ENCODE measurements at regions not wholly inside any gene's neighbourhood (a gene's known extent, or its start where the extent isn't known, plus 50 kb on each side); places are given as distances from the start of the nearest gene placed in this dataset.

GRCh38 chr13:40165316-40165932 lies 501.0 kb downstream of the FOXO1 start:
- TF ChIP-seq CTCF (IDR thresholded peaks at IDR 0.05; ENCODE audit: low read depth, low read length): no peak
- DNase-seq (ENCODE audit: extremely low read depth, low read depth): no peak

- DNase-seq (ENCODE audit: extremely low read depth, low read depth): no peak
- no peak for TF ChIP-seq CTCF (IDR thresholded peaks at IDR 0.05; ENCODE audit: low read depth, low read length)
Measured at GRCh38 chr13:40167327-40167726, 499.1 kb downstream of the FOXO1 start.

- DNase-seq (ENCODE audit: extremely low read depth, low read depth): no peak
- no peak for TF ChIP-seq CTCF (IDR thresholded peaks at IDR 0.05; ENCODE audit: low read depth, low read length)
Measured at GRCh38 chr13:40168425-40169166, 497.8 kb downstream of the FOXO1 start.

- no peak for TF ChIP-seq CTCF (IDR thresholded peaks at IDR 0.05; ENCODE audit: low read depth, low read length)
- DNase-seq (ENCODE audit: extremely low read depth, low read depth): no peak
Measured at GRCh38 chr13:40169476-40169875, 497.0 kb downstream of the FOXO1 start.

- DNase-seq (ENCODE audit: extremely low read depth, low read depth): no peak
- TF ChIP-seq CTCF (IDR thresholded peaks at IDR 0.05; ENCODE audit: low read depth, low read length): no peak
Measured at GRCh38 chr13:40170091-40170490, 496.4 kb downstream of the FOXO1 start.

GRCh38 chr13:40170982-40171381 lies 495.5 kb downstream of the FOXO1 start:
- no peak for TF ChIP-seq CTCF (IDR thresholded peaks at IDR 0.05; ENCODE audit: low read depth, low read length)
- DNase-seq (ENCODE audit: extremely low read depth, low read depth): no peak

- TF ChIP-seq CTCF (IDR thresholded peaks at IDR 0.05; ENCODE audit: low read depth, low read length): no peak
- no peak for DNase-seq (ENCODE audit: extremely low read depth, low read depth)
Measured at GRCh38 chr13:40171566-40171965, 494.9 kb downstream of the FOXO1 start.
